ENCODE measurements at regions not wholly inside any gene's neighbourhood (a gene's known extent, or its start where the extent isn't known, plus 50 kb on each side); places are given as distances from the start of the nearest gene placed in this dataset.

GRCh38 chr10:62517252-62517651 is 143.1 kb downstream of the ZNF365 start:
- TF ChIP-seq CTCF (IDR thresholded peaks at IDR 0.05; ENCODE audit: insufficient read depth, low read depth, low read length): no peak
- no peak overlapping the region for H3K4me3 ChIP-seq (ENCODE audit: low read depth, low read length)
- no peak for DNase-seq (ENCODE audit: low read depth)

- DNase-seq (ENCODE audit: low read depth): no peak
- H3K4me3 ChIP-seq (ENCODE audit: low read depth, low read length): no peak overlapping the region
- no peak for TF ChIP-seq CTCF (IDR thresholded peaks at IDR 0.05; ENCODE audit: insufficient read depth, low read depth, low read length)
Observed at GRCh38 chr10:62527019-62527827, 153.1 kb downstream of the ZNF365 start.

- H3K4me3 ChIP-seq (ENCODE audit: low read depth, low read length): no peak overlapping the region
- TF ChIP-seq CTCF (IDR thresholded peaks at IDR 0.05; ENCODE audit: insufficient read depth, low read depth, low read length): no peak
- no peak for DNase-seq (ENCODE audit: low read depth)
Observed at GRCh38 chr10:62528441-62528840, 154.3 kb downstream of the ZNF365 start.

GRCh38 chr10:62529396-62529795 is 155.2 kb downstream of the ZNF365 start:
- no peak for TF ChIP-seq CTCF (IDR thresholded peaks at IDR 0.05; ENCODE audit: insufficient read depth, low read depth, low read length)
- no peak for DNase-seq (ENCODE audit: low read depth)
- H3K4me3 ChIP-seq (ENCODE audit: low read depth, low read length): no peak overlapping the region

- DNase-seq (ENCODE audit: low read depth): no peak
- no peak overlapping the region for H3K4me3 ChIP-seq (ENCODE audit: low read depth, low read length)
- no peak for TF ChIP-seq CTCF (IDR thresholded peaks at IDR 0.05; ENCODE audit: insufficient read depth, low read depth, low read length)
Observed at GRCh38 chr10:62534031-62534430, 159.9 kb downstream of the ZNF365 start.

- TF ChIP-seq CTCF (IDR thresholded peaks at IDR 0.05; ENCODE audit: insufficient read depth, low read depth, low read length): no peak
- no peak overlapping the region for H3K4me3 ChIP-seq (ENCODE audit: low read depth, low read length)
- no peak for DNase-seq (ENCODE audit: low read depth)
Observed at GRCh38 chr10:62538606-62539005, 164.4 kb downstream of the ZNF365 start.

- no peak for TF ChIP-seq CTCF (IDR thresholded peaks at IDR 0.05; ENCODE audit: insufficient read depth, low read depth, low read length)
- DNase-seq (ENCODE audit: low read depth): no peak
- no peak overlapping the region for H3K4me3 ChIP-seq (ENCODE audit: low read depth, low read length)
Observed at GRCh38 chr10:62540389-62540788, 166.2 kb downstream of the ZNF365 start.

All from fibroblast of villous mesenchyme (primary cell).